Chondrocyte (in vitro differentiated cells): ENCODE measurements at regions not wholly inside any gene's neighbourhood (a gene's known extent, or its start where the extent isn't known, plus 50 kb on each side); places are given as distances from the start of the nearest gene placed in this dataset.

Experiments used
- DNase-seq: peaks from one replicate; pipeline ENCODE4 v3.0.0; 2021; ENCODE audit warnings: mixed read lengths, low spot score
- H3K27ac Mint-ChIP-seq: one replicate; pipeline ENCODE4 v1.8.0; 2021; ENCODE audit warnings: mild to moderate bottlenecking, moderate library complexity, mixed read lengths; ENCODE audit not compliant: unreplicated experiment
- H3K27me3 Mint-ChIP-seq: 2 replicates; pipeline ENCODE4 v1.8.0; 2021; ENCODE audit warnings: low read depth, mixed read lengths
- H3K36me3 Mint-ChIP-seq: 2 replicates; pipeline ENCODE4 v1.8.0; 2021; ENCODE audit warnings: low read depth, mixed read lengths
- H3K4me1 Mint-ChIP-seq: 2 replicates; pipeline ENCODE4 v1.8.0; 2021; ENCODE audit warnings: low read depth, mild to moderate bottlenecking, mixed read lengths
- H3K4me3 Mint-ChIP-seq: one replicate; pipeline ENCODE4 v1.8.0; 2021; ENCODE audit warnings: mild to moderate bottlenecking, moderate library complexity, mixed read lengths; ENCODE audit not compliant: unreplicated experiment
- H3K9me3 Mint-ChIP-seq: 2 replicates; pipeline ENCODE4 v1.8.0; 2021; ENCODE audit warnings: low read depth, mixed read lengths
- TF ChIP-seq, protein P1 (sequence below): fragments of 200-600 bp; sonication (generic); IDR thresholded peaks from 2 replicates; pipeline ENCODE4 v1.5.0; 2021; ENCODE audit warnings: antibody characterized with exemption, mild to moderate bottlenecking, moderate library complexity

DNA sequence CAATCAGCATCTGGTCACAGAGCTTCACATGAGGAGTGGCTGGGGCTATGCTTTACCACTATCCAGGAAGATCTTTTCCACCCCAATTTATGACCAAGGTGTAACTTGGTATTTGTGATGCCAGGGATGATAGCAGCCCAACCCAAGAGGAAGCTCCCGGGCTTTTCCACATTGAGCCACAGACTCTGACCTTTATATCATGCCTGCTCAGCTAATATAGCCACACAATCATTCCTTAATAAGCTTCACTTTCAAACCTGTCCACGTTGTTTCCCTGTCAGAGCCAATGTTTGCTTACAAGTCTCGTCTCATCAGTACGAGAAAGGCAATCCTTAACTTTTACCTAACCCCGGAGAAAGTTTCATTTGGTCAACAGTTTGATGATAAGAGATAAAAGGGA lies 330.9 kb downstream of the SHQ1 start:
- TF ChIP-seq, protein P1, sequence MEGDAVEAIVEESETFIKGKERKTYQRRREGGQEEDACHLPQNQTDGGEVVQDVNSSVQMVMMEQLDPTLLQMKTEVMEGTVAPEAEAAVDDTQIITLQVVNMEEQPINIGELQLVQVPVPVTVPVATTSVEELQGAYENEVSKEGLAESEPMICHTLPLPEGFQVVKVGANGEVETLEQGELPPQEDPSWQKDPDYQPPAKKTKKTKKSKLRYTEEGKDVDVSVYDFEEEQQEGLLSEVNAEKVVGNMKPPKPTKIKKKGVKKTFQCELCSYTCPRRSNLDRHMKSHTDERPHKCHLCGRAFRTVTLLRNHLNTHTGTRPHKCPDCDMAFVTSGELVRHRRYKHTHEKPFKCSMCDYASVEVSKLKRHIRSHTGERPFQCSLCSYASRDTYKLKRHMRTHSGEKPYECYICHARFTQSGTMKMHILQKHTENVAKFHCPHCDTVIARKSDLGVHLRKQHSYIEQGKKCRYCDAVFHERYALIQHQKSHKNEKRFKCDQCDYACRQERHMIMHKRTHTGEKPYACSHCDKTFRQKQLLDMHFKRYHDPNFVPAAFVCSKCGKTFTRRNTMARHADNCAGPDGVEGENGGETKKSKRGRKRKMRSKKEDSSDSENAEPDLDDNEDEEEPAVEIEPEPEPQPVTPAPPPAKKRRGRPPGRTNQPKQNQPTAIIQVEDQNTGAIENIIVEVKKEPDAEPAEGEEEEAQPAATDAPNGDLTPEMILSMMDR = no peak
- H3K9me3 Mint-ChIP-seq = no peaks in the 10 kb centered on the region
- H3K27me3 Mint-ChIP-seq = no peaks in the 10 kb centered on the region
- no peak overlapping the region for H3K27ac Mint-ChIP-seq
- no peaks in the 10 kb centered on the region for H3K36me3 Mint-ChIP-seq
- no peak for DNase-seq
- H3K4me1 Mint-ChIP-seq = peaks cover 31% of the 10 kb centered on the region
- no peak overlapping the region for H3K4me3 Mint-ChIP-seq

DNA sequence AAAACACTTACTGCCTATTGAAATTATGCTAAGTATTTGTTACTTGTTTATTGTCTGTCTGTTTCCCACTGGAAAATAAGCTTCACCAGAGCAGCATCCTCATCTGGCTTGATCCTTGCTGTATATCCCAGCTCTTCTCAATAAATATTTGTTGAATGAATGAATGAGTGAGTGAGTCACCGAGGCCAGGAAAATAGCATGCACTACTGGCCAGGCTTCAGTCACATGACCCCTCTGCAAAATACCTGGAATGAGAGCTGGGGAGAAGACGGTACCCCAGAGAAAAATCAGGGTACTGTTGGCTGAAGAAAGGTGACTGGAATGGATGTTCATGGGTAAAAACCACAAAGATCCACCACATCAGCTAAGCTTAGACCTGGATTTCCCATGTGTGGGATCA lies 331.9 kb downstream of the SHQ1 start:
- DNase-seq = no peak
- Mint-ChIP-seq H3K9me3 (no peaks in the 10 kb centered on the region), H3K27ac (no peak overlapping the region), H3K36me3 (no peaks in the 10 kb centered on the region), H3K27me3 (no peaks in the 10 kb centered on the region), H3K4me3 (no peak overlapping the region), H3K4me1 (peaks cover 30% of the 10 kb centered on the region)
- TF ChIP-seq, protein P1 = no peak

DNA sequence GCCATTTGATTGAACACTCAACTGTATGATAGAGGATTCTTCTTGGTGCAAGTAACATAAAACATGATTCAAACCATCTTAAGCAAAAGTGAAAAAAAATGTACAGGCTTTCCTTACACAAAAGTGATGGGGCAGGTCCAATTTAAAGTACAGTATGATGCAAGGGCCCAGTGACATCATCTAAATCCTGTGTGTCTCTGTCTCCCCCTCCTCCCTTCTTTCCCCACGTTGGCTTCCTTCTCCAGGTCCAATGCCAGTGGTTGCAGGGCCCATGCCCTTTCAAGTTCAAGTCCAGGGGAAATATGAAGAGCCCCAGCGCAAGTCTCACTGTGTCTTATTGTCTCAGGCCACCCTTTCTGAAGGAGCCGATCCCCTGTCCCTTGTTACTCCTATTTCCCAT lies 332.3 kb downstream of the SHQ1 start:
- DNase-seq = no peak
- Mint-ChIP-seq H3K27ac (no peak overlapping the region), H3K4me1 (peaks cover 25% of the 10 kb centered on the region)

GRCh38 chr3:72515281-72515680 lies 333.0 kb downstream of the SHQ1 start:
- Mint-ChIP-seq H3K36me3 (no peaks in the 10 kb centered on the region), H3K27me3 (no peaks in the 10 kb centered on the region), H3K4me3 (no peak overlapping the region), H3K27ac (no peak overlapping the region), H3K4me1 (peaks cover 19% of the 10 kb centered on the region), H3K9me3 (no peaks in the 10 kb centered on the region)
- no peak for DNase-seq
- TF ChIP-seq, protein P1 = no peak

More for the DNA sequence above, 332.3 kb downstream of the SHQ1 start:
- TF ChIP-seq, protein P1 = no peak
- H3K27me3 Mint-ChIP-seq = no peaks in the 10 kb centered on the region
- no peaks in the 10 kb centered on the region for H3K9me3 Mint-ChIP-seq
- no peaks in the 10 kb centered on the region for H3K36me3 Mint-ChIP-seq
- H3K4me3 Mint-ChIP-seq = no peak overlapping the region

- H3K4me1 Mint-ChIP-seq = peaks cover 1% of the 10 kb centered on the region
- no peaks in the 10 kb centered on the region for H3K36me3 Mint-ChIP-seq
- H3K9me3 Mint-ChIP-seq = no peaks in the 10 kb centered on the region
- TF ChIP-seq, protein P1 = no peak
- H3K27ac Mint-ChIP-seq = no peak overlapping the region
- no peak for DNase-seq
- H3K4me3 Mint-ChIP-seq = no peak overlapping the region
- H3K27me3 Mint-ChIP-seq = peaks cover 8% of the 10 kb centered on the region
Observed at GRCh38 chr3:72510247-72510646, 338.0 kb downstream of the SHQ1 start.
